D721Med (cell line): ENCODE measurements at regions not wholly inside any gene's neighbourhood (a gene's known extent, or its start where the extent isn't known, plus 50 kb on each side); places are given as distances from the start of the nearest gene placed in this dataset.
"Not testable (repeated sequence)": the region's sequence is repeated elsewhere in the genome, so short reads cannot be mapped to it uniquely, and the experiment has no call there.

Experiments used
- DNase-seq: peaks from one replicate; pipeline ENCODE4 v3.0.0; 2011; ENCODE audit warnings: low spot score; ENCODE audit not compliant: insufficient read length
- FAIRE-seq: peaks from 2 replicates; lab custom pipeline; 2011; peaks lifted over from hg19 to GRCh38; lab: Jason Lieb, UNC
- CTCF ChIP-seq: IDR thresholded peaks from 2 replicates; pipeline ENCODE4 v1.5.1; 2012; ENCODE audit warnings: mild to moderate bottlenecking, control low read depth; ENCODE audit not compliant: insufficient read depth; ENCODE audit errors: missing control alignments

GRCh38 chr6:140446241-140446640 lies 1071.8 kb upstream of the CITED2 start:
- FAIRE-seq (no peak), DNase-seq (no peak)
- TF ChIP-seq CTCF: no peak

- DNase-seq: no peak
- no peak for FAIRE-seq
- no peak for TF ChIP-seq CTCF
Observed at GRCh38 chr6:140445474-140446004, 1071.1 kb upstream of the CITED2 start.

- DNase-seq, FAIRE-seq: not testable (repeated sequence)
Observed at GRCh38 chr6:140443112-140443511, 1068.7 kb upstream of the CITED2 start.

- FAIRE-seq: no peak
- TF ChIP-seq CTCF: peak; percentile 44
- DNase-seq: no peak
Observed at GRCh38 chr6:140441256-140441655, 1066.8 kb upstream of the CITED2 start.

GRCh38 chr6:140440223-140440835 lies 1065.9 kb upstream of the CITED2 start:
- TF ChIP-seq CTCF: no peak
- FAIRE-seq (peak; percentile 66), DNase-seq (no peak)

- FAIRE-seq: no peak
- no peak for DNase-seq
- TF ChIP-seq CTCF: no peak
Observed at GRCh38 chr6:140438346-140438735, 1063.9 kb upstream of the CITED2 start.

GRCh38 chr6:140437619-140438345 lies 1063.3 kb upstream of the CITED2 start:
- FAIRE-seq (no peak), DNase-seq (no peak)
- TF ChIP-seq CTCF: no peak
